MM.1S (cell line): ENCODE measurements at regions not wholly inside any gene's neighbourhood (a gene's known extent, or its start where the extent isn't known, plus 50 kb on each side); places are given as distances from the start of the nearest gene placed in this dataset.

Experiments used
- DNase-seq: peaks from one replicate; pipeline ENCODE4 v3.0.0-alpha.2; 2015
- H2AFZ ChIP-seq: fragments of 300-600 bp; sonication (generic); 2 replicates; pipeline ENCODE4 v1.6.0; 2016; ENCODE audit warnings: antibody characterized with exemption, low read length
- H3F3A ChIP-seq: fragments of 300-600 bp; sonication (generic); 2 replicates; pipeline ENCODE4 v1.6.1; 2016; ENCODE audit warnings: mild to moderate bottlenecking, antibody characterized with exemption, low read length, moderate library complexity, mixed read lengths; ENCODE audit not compliant: insufficient read depth
- H3K27ac ChIP-seq: fragments of 300-600 bp; sonication (generic); 2 replicates; pipeline ENCODE4 v1.5.1; 2016; ENCODE audit warnings: mild to moderate bottlenecking, low read length
- H3K27me3 ChIP-seq: fragments of 300-600 bp; sonication (generic); replicated peaks from 2 replicates; pipeline ENCODE4 v1.6.0; 2016; ENCODE audit warnings: low read length; ENCODE audit not compliant: insufficient read depth
- H3K36me3 ChIP-seq: fragments of 300-600 bp; sonication (generic); replicated peaks from 2 replicates; pipeline ENCODE4 v1.6.1; 2016; ENCODE audit warnings: mild to moderate bottlenecking, low read length, mixed read lengths; ENCODE audit not compliant: insufficient read depth
- H3K4me1 ChIP-seq: fragments of 300-600 bp; sonication (generic); 2 replicates; pipeline ENCODE4 v1.6.1; 2016; ENCODE audit warnings: low read length, mixed read lengths
- H3K4me2 ChIP-seq: fragments of 300-600 bp; sonication (generic); 2 replicates; pipeline ENCODE4 v1.6.0; 2016; ENCODE audit warnings: low read depth, low read length
- H3K4me3 ChIP-seq: fragments of 300-600 bp; sonication (generic); 2 replicates; pipeline ENCODE4 v1.5.1; 2016; ENCODE audit warnings: low read length, mixed read lengths
- H3K79me2 ChIP-seq: fragments of 300-600 bp; sonication (generic); 2 replicates; pipeline ENCODE4 v1.6.1; 2016; ENCODE audit warnings: mixed run types, low read length, mixed read lengths
- H3K9ac ChIP-seq: fragments of 300-600 bp; sonication (generic); 2 replicates; pipeline ENCODE4 v1.6.1; 2016; ENCODE audit warnings: low read length, mixed read lengths
- H3K9me2 ChIP-seq: fragments of 300-600 bp; sonication (generic); replicated peaks from 2 replicates; pipeline ENCODE4 v1.6.1; 2016; ENCODE audit warnings: mild to moderate bottlenecking, low read length, mixed read lengths; ENCODE audit not compliant: insufficient read depth
- H3K9me3 ChIP-seq: fragments of 300-600 bp; sonication (generic); replicated peaks from 2 replicates; pipeline ENCODE4 v1.6.1; 2016; ENCODE audit warnings: mild to moderate bottlenecking, low read length, mixed read lengths; ENCODE audit not compliant: insufficient read depth
- H4K20me1 ChIP-seq: fragments of 300-600 bp; sonication (generic); 2 replicates; pipeline ENCODE4 v1.6.1; 2016; ENCODE audit warnings: mild to moderate bottlenecking, low read length, moderate library complexity, mixed read lengths; ENCODE audit not compliant: insufficient read depth
- CTCF ChIP-seq: fragments of 300-600 bp; sonication (generic); IDR thresholded peaks from 2 replicates; pipeline ENCODE4 v1.5.1; 2016; ENCODE audit warnings: antibody characterized with exemption, low read length, mixed read lengths
- EZH2 ChIP-seq: fragments of 300-600 bp; sonication (generic); optimal IDR thresholded peaks from 2 replicates; pipeline ENCODE3; 2017; ENCODE audit warnings: low read depth, mild to moderate bottlenecking, antibody characterized with exemption, low read length, mixed read lengths
- EZH2phosphoT487 ChIP-seq: fragments of 300-600 bp; sonication (generic); IDR thresholded peaks from 2 replicates; pipeline ENCODE4 v1.6.1; 2018; ENCODE audit warnings: antibody characterized with exemption, low read length

- Histone ChIP-seq H3K36me3 (no peaks in the 10 kb centered on the region), H3K27me3 (no peaks in the 10 kb centered on the region), H3K9me2 (no peaks in the 10 kb centered on the region), H3K9me3 (no peaks in the 10 kb centered on the region), H4K20me1 (no peaks in the 10 kb centered on the region), H3K27ac (no peak overlapping the region), H3K79me2 (no peaks in the 10 kb centered on the region), H3K4me2 (no peak overlapping the region), H2AFZ (no peak overlapping the region), H3K4me1 (0 out of 2 replicates have a peak, but pooled peaks cover 2% of the 10 kb centered on the region), H3F3A (no peaks in the 10 kb centered on the region), H3K9ac (no peak overlapping the region), H3K4me3 (no peak overlapping the region)
- no peak for DNase-seq
- TF ChIP-seq EZH2phosphoT487 (no peak), EZH2 (no peak), CTCF (no peak)
Measured at GRCh38 chr5:56575821-56576220, 239.5 kb upstream of the MAP3K1 start.

DNA sequence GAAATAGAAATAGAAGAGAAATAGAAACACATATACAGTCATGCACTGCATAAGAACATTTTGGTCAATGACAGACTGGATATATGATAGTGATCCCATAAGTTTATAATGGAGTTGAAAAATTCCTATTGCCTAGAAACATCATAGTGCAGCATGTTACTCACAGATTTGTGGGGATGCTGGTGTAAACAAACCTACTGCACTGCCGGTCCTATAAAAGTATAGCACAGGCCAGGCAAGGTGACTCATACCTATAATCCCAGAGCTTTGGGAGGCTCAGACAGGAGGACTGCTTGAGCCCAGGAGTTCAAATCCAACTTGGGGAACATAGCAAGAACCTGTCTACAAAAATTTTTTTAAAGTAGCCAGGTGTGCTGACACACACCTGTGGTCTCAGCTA lies 240.6 kb upstream of the MAP3K1 start:
- Histone ChIP-seq H3K4me2 (no peak overlapping the region), H3K9ac (no peak overlapping the region), H4K20me1 (no peaks in the 10 kb centered on the region), H3F3A (no peaks in the 10 kb centered on the region), H3K4me1 (no peaks in the 10 kb centered on the region), H3K36me3 (no peaks in the 10 kb centered on the region), H2AFZ (no peak overlapping the region), H3K27ac (no peak overlapping the region), H3K9me3 (no peaks in the 10 kb centered on the region), H3K27me3 (no peaks in the 10 kb centered on the region), H3K79me2 (no peaks in the 10 kb centered on the region), H3K4me3 (no peak overlapping the region), H3K9me2 (no peaks in the 10 kb centered on the region)
- TF ChIP-seq CTCF = no peak
- no peak for TF ChIP-seq EZH2phosphoT487
- TF ChIP-seq EZH2 = no peak
- DNase-seq = no peak

- Histone ChIP-seq H3K27ac (no peak overlapping the region), H3K9ac (no peak overlapping the region), H3K4me1 (peaks cover 8% of the 10 kb centered on the region), H3K27me3 (no peaks in the 10 kb centered on the region), H3K9me3 (no peaks in the 10 kb centered on the region), H3K4me3 (no peak overlapping the region), H3K4me2 (no peak overlapping the region), H3K9me2 (no peaks in the 10 kb centered on the region), H3F3A (no peaks in the 10 kb centered on the region), H3K36me3 (no peaks in the 10 kb centered on the region), H3K79me2 (no peaks in the 10 kb centered on the region), H4K20me1 (no peaks in the 10 kb centered on the region), H2AFZ (no peak overlapping the region)
- no peak for TF ChIP-seq EZH2
- no peak for TF ChIP-seq CTCF
- no peak for TF ChIP-seq EZH2phosphoT487
- no peak for DNase-seq
Measured at GRCh38 chr5:56569566-56569965, 245.8 kb upstream of the MAP3K1 start.
